Mucosa of descending colon (tissue), 3 donors: ENCODE measurements at regions not wholly inside any gene's neighbourhood (a gene's known extent, or its start where the extent isn't known, plus 50 kb on each side); places are given as distances from the start of the nearest gene placed in this dataset.

Experiments
- ATAC-seq: fragments of 200-7000 bp; cut with Tn5 transposase; one replicate; pipeline ENCODE4 v1.9.1; 2020; ENCODE audit warnings: mild to moderate bottlenecking, moderate library complexity
- DNase-seq, 3 donors: peaks; one replicate each; pipeline ENCODE4 v3.0.0-alpha.2; 2020
- H3K36me3 ChIP-seq: fragments of 200-600 bp; one replicate; pipeline ENCODE4 v1.8.0; 2021; ENCODE audit warnings: low read depth, mild to moderate bottlenecking
- H3K4me1 ChIP-seq: fragments of 200-600 bp; one replicate; pipeline ENCODE4 v1.8.0; 2021; ENCODE audit warnings: low read depth, mild to moderate bottlenecking
- H3K4me3 ChIP-seq: fragments of 200-600 bp; one replicate; pipeline ENCODE4 v1.8.0; 2021; ENCODE audit warnings: mild to moderate bottlenecking
- H3K9me3 ChIP-seq: fragments of 200-600 bp; one replicate; pipeline ENCODE4 v1.8.0; 2021; ENCODE audit warnings: mild to moderate bottlenecking
- CTCF ChIP-seq: fragments of 200-600 bp; IDR thresholded peaks from one replicate; pipeline ENCODE4 v1.8.0; 2022; ENCODE audit warnings: antibody characterized with exemption, mild to moderate bottlenecking
- intact Hi-C, 2 donors: fragments of 100-400 bp; cut with DNase I in 1 of 2; cut with micrococcal nuclease in 1 of 2; formaldehyde crosslinking; loops; one replicate each; pipeline versions ENCODE4 v1.11.0 to v1.11.1; 2022; cut with DNase I, micrococcal nuclease
- donor health status: DM: no; HTN: no; CAD: no; lungs with moderate emphysema.
- donor health status: DM: no; HTN: no; CAD: no.
- donor health status: DM: no; HTN: yes; CAD: no.

GRCh38 chr11:119863236-119863635, 134.2 kb upstream of the NECTIN1 start:
- H3K36me3 ChIP-seq, result no peaks in the 10 kb centered on the region
- H3K4me3 ChIP-seq, result no peak overlapping the region
- ATAC-seq (no peak), DNase-seq (no peak)
- H3K9me3 ChIP-seq, result no peaks in the 10 kb centered on the region
- intact Hi-C loops, result no loop called here
- peaks cover 19% of the 10 kb centered on the region for H3K4me1 ChIP-seq
- no peak for TF ChIP-seq CTCF

GRCh38 chr11:119861160-119861559, 132.2 kb upstream of the NECTIN1 start:
- no peak for TF ChIP-seq CTCF
- no peak for ATAC-seq
- Histone ChIP-seq H3K4me3 (no peak overlapping the region), H3K9me3 (no peaks in the 10 kb centered on the region), H3K4me1 (peaks cover 19% of the 10 kb centered on the region), H3K36me3 (no peaks in the 10 kb centered on the region)
- intact Hi-C loops, result no loop called here
- no peak for DNase-seq

- Histone ChIP-seq H3K4me3 (no peak overlapping the region), H3K36me3 (no peaks in the 10 kb centered on the region), H3K9me3 (no peaks in the 10 kb centered on the region), H3K4me1 (peaks cover 18% of the 10 kb centered on the region)
- DNase-seq, result no peak
- no peak for TF ChIP-seq CTCF
- ATAC-seq, result no peak
- intact Hi-C loops, result no loop called here
Measured at GRCh38 chr11:119860561-119861094, 131.6 kb upstream of the NECTIN1 start.

GRCh38 chr11:119859684-119860083, 130.7 kb upstream of the NECTIN1 start:
- Histone ChIP-seq H3K36me3 (no peaks in the 10 kb centered on the region), H3K4me3 (no peak overlapping the region), H3K9me3 (no peaks in the 10 kb centered on the region), H3K4me1 (peaks cover 9% of the 10 kb centered on the region)
- TF ChIP-seq CTCF, result no peak
- ATAC-seq (no peak), DNase-seq (no peak)
- intact Hi-C loops, result no loop called here

GRCh38 chr11:119858288-119858687, 129.3 kb upstream of the NECTIN1 start:
- H3K4me3 ChIP-seq, result no peak overlapping the region
- H3K4me1 ChIP-seq, result no peaks in the 10 kb centered on the region
- DNase-seq (no peak), ATAC-seq (no peak)
- TF ChIP-seq CTCF, result no peak
- intact Hi-C loops, result no loop called here
- no peaks in the 10 kb centered on the region for H3K36me3 ChIP-seq
- no peaks in the 10 kb centered on the region for H3K9me3 ChIP-seq
